ENCODE measurements at regions not wholly inside any gene's neighbourhood (a gene's known extent, or its start where the extent isn't known, plus 50 kb on each side); places are given as distances from the start of the nearest gene placed in this dataset.

- no peak overlapping the region for H3K27ac ChIP-seq
- no peak for TF ChIP-seq CTCF (conservative IDR thresholded peaks at IDR 0.05)
These were observed 117.9 kb upstream of the TMEM168 start for GRCh38 chr7:112908086-112908485.

GRCh38 chr7:112907658-112908057 is 117.5 kb upstream of the TMEM168 start:
- H3K27ac ChIP-seq: no peak overlapping the region
- no peak for TF ChIP-seq CTCF (conservative IDR thresholded peaks at IDR 0.05)

GRCh38 chr7:112905950-112906349 is 115.8 kb upstream of the TMEM168 start:
- H3K27ac ChIP-seq: no peak overlapping the region
- TF ChIP-seq CTCF (conservative IDR thresholded peaks at IDR 0.05): no peak

- no peak for TF ChIP-seq CTCF (conservative IDR thresholded peaks at IDR 0.05)
- no peak overlapping the region for H3K27ac ChIP-seq
These were observed 115.2 kb upstream of the TMEM168 start for GRCh38 chr7:112905413-112905812.

- TF ChIP-seq CTCF (conservative IDR thresholded peaks at IDR 0.05): peak; percentile 89
- no peak overlapping the region for H3K27ac ChIP-seq
These were observed 108.5 kb upstream of the TMEM168 start for GRCh38 chr7:112898432-112899290.

GRCh38 chr7:112897839-112898431 is 107.7 kb upstream of the TMEM168 start:
- H3K27ac ChIP-seq: no peak overlapping the region
- TF ChIP-seq CTCF (conservative IDR thresholded peaks at IDR 0.05): no peak

- H3K27ac ChIP-seq: no peak overlapping the region
- no peak for TF ChIP-seq CTCF (conservative IDR thresholded peaks at IDR 0.05)
These were observed 105.9 kb upstream of the TMEM168 start for GRCh38 chr7:112896026-112896601.
